ENCODE measurements at regions not wholly inside any gene's neighbourhood (a gene's known extent, or its start where the extent isn't known, plus 50 kb on each side); places are given as distances from the start of the nearest gene placed in this dataset.

DNA sequence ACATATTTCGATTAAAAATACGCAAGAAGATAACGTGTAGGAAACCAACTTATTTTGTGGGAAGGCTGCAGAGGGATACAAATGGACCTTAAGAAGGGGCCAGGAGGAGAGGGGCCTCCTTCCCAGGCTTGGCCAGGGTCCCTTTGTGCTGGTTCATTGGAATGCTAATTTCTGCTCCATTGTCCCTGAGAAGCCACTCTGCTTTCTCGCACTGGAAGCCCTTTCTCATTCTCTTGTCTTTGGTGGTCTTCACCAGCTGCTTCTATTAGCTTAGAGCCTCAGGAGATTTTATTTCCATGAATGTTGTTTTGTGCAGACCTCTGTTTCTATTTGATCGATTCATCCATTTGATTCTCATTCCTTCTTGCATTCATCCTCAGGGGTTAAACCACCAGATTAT, 325.4 kb downstream of the TMEM38B start:
- TF ChIP-seq, protein P1, sequence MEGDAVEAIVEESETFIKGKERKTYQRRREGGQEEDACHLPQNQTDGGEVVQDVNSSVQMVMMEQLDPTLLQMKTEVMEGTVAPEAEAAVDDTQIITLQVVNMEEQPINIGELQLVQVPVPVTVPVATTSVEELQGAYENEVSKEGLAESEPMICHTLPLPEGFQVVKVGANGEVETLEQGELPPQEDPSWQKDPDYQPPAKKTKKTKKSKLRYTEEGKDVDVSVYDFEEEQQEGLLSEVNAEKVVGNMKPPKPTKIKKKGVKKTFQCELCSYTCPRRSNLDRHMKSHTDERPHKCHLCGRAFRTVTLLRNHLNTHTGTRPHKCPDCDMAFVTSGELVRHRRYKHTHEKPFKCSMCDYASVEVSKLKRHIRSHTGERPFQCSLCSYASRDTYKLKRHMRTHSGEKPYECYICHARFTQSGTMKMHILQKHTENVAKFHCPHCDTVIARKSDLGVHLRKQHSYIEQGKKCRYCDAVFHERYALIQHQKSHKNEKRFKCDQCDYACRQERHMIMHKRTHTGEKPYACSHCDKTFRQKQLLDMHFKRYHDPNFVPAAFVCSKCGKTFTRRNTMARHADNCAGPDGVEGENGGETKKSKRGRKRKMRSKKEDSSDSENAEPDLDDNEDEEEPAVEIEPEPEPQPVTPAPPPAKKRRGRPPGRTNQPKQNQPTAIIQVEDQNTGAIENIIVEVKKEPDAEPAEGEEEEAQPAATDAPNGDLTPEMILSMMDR (IDR thresholded peaks at IDR 0.05), result no peak
- TF ChIP-seq EZH2 (IDR thresholded peaks at IDR 0.05), result no peak
- no peak for TF ChIP-seq EZH2phosphoT487 (IDR thresholded peaks at IDR 0.05)

All from neural progenitor cell (in vitro differentiated cells).